Activated CD4-positive, alpha-beta T cell treated with anti-CD3 and anti-CD28 coated beads, Interleukin-2, amount 50 U/mL, for 48 hours (primary cell): ENCODE measurements at regions not wholly inside any gene's neighbourhood (a gene's known extent, or its start where the extent isn't known, plus 50 kb on each side); places are given as distances from the start of the nearest gene placed in this dataset.
A peak's percentile ranks its signal among the peaks of the same experiment; 100 is the strongest.

ENCODE experiments used
- DNase-seq, 2 experiments: peaks; one replicate each; pipeline ENCODE4 v3.0.0-alpha.2; 2020

GRCh38 chr3:193997228-193998122 lies 138.5 kb upstream of the HES1 start:
- no peak for DNase-seq

- DNase-seq: no peak
Observed at GRCh38 chr3:193998123-193998448, 137.9 kb upstream of the HES1 start.

- no peak for DNase-seq
Observed at GRCh38 chr3:193998628-193999195, 137.2 kb upstream of the HES1 start.

- no peak for DNase-seq
Observed at GRCh38 chr3:194000100-194000499, 135.8 kb upstream of the HES1 start.

GRCh38 chr3:194000712-194001111 lies 135.2 kb upstream of the HES1 start:
- DNase-seq: no peak

- DNase-seq: no peak
Observed at GRCh38 chr3:194001728-194002459, 134.1 kb upstream of the HES1 start.

GRCh38 chr3:194003114-194004057 lies 132.6 kb upstream of the HES1 start:
- peak; percentile 29 to 44 for DNase-seq

GRCh38 chr3:194005930-194006501 lies 129.9 kb upstream of the HES1 start:
- DNase-seq: no peak

- no peak for DNase-seq
Observed at GRCh38 chr3:194007592-194008337, 128.2 kb upstream of the HES1 start.

GRCh38 chr3:194009019-194009418 lies 126.9 kb upstream of the HES1 start:
- DNase-seq: no peak

GRCh38 chr3:194009892-194010533 lies 125.9 kb upstream of the HES1 start:
- DNase-seq: no peak

GRCh38 chr3:194011807-194012206 lies 124.1 kb upstream of the HES1 start:
- DNase-seq: no peak

GRCh38 chr3:194013928-194014327 lies 122.0 kb upstream of the HES1 start:
- DNase-seq: no peak

- DNase-seq: no peak
Observed at GRCh38 chr3:194014756-194015155, 121.2 kb upstream of the HES1 start.

GRCh38 chr3:194019398-194020165 lies 116.4 kb upstream of the HES1 start:
- DNase-seq: peak in 1 of 2 experiments; percentile 11

- no peak for DNase-seq
Observed at GRCh38 chr3:194022052-194022451, 113.9 kb upstream of the HES1 start.

- DNase-seq: no peak
Observed at GRCh38 chr3:194022816-194023215, 113.1 kb upstream of the HES1 start.

GRCh38 chr3:194023501-194024280 lies 112.3 kb upstream of the HES1 start:
- DNase-seq: no peak

GRCh38 chr3:194025119-194025518 lies 110.8 kb upstream of the HES1 start:
- DNase-seq: no peak
